Panc1 (cell line): ENCODE measurements at regions not wholly inside any gene's neighbourhood (a gene's known extent, or its start where the extent isn't known, plus 50 kb on each side); places are given as distances from the start of the nearest gene placed in this dataset.

Experiments used
- ATAC-seq: fragments of 200-7000 bp; cut with Tn5 transposase; 2 replicates; pipeline ENCODE4 v1.9.1; 2020; ENCODE audit warnings: mild to moderate bottlenecking, moderate library complexity
- BruUV-seq: library from RNA; stranded (reverse); fragments of 400-500 nt; replicated peaks from 2 replicates; lab custom pipeline; 2021; lab: Mats Ljungman, UMichigan
- CTCF ChIA-PET: fragments of 300-600 bp; sonication (Branson Sonifier 250); formaldehyde crosslinking; loops from one replicate; lab custom pipeline; 2022; ENCODE audit warnings: antibody characterized with exemption; lab: Charles Lee
- POLR2A ChIA-PET: fragments of 300-600 bp; sonication (Branson Sonifier 250); formaldehyde crosslinking; loops from one replicate; lab custom pipeline; 2022; ENCODE audit warnings: antibody characterized with exemption; lab: Charles Lee
- DNase-seq: peaks from one replicate; pipeline ENCODE4 v3.0.0-alpha.2; 2010; ENCODE audit warnings: low read depth, low spot score
- H3K27ac ChIP-seq: 2 replicates; pipeline ENCODE4 v1.5.1; 2011; ENCODE audit warnings: mild to moderate bottlenecking, low read length, inconsistent platforms
- H3K27me3 ChIP-seq: fragments of 200-500 bp; sonication (Bioruptor generic); 2 replicates; pipeline ENCODE4 v1.6.0; 2014; ENCODE audit warnings: low read length, inconsistent platforms; ENCODE audit not compliant: control insufficient read depth, insufficient read depth
- H3K36me3 ChIP-seq: fragments of 200-500 bp; sonication (Bioruptor generic); 2 replicates; pipeline ENCODE4 v1.5.1; 2014; ENCODE audit warnings: inconsistent platforms, mild to moderate bottlenecking, low read length, moderate library complexity; ENCODE audit not compliant: control insufficient read depth, insufficient read depth
- H3K4me1 ChIP-seq: 2 replicates; pipeline ENCODE4 v1.5.1; 2011; ENCODE audit warnings: inconsistent platforms, mild to moderate bottlenecking, low read length, moderate library complexity; ENCODE audit not compliant: control insufficient read depth, insufficient read depth
- H3K4me3 ChIP-seq, 2 experiments: 2 replicates each; pipeline ENCODE4 v1.5.1; 2011 to 2012; ENCODE audit warnings: low read depth in 2 of 2, low read length in 2 of 2, mild to moderate bottlenecking in 2 of 2, inconsistent platforms in 1 of 2, moderate library complexity in 1 of 2
- H3K9me3 ChIP-seq: fragments of 200-500 bp; sonication (Bioruptor generic); 2 replicates; pipeline ENCODE4 v1.5.1; 2014; ENCODE audit warnings: low read depth, mild to moderate bottlenecking, inconsistent platforms, low read length, moderate library complexity; ENCODE audit not compliant: control insufficient read depth, insufficient read depth
- POLR2AphosphoS5 ChIP-seq: IDR thresholded peaks from 2 replicates; pipeline ENCODE4 v1.6.1; 2012; ENCODE audit warnings: mild to moderate bottlenecking, low read depth, low read length, moderate library complexity
- REST ChIP-seq, 2 experiments: IDR thresholded peaks; 2 replicates each; pipeline ENCODE4 v1.6.1; 2011 to 2012; ENCODE audit warnings: low read depth in 2 of 2, control low read depth in 1 of 2, low read length in 1 of 2, mild to moderate bottlenecking in 1 of 2, moderate library complexity in 1 of 2; ENCODE audit not compliant: insufficient read depth in 1 of 2
- SIN3A ChIP-seq: IDR thresholded peaks from 2 replicates; pipeline ENCODE4 v1.6.1; 2012; ENCODE audit warnings: low read depth, mild to moderate bottlenecking, low read length, moderate library complexity, borderline replicate concordance; ENCODE audit not compliant: insufficient read depth
- TCF7L2 ChIP-seq: IDR thresholded peaks from 2 replicates; pipeline ENCODE4 v1.6.1; 2011; ENCODE audit warnings: mild to moderate bottlenecking, low read depth, low read length, inconsistent platforms
- in situ Hi-C: cut with HindIII; loops from 2 replicates; pipeline ENCODE4 v1.10.0; 2016; ENCODE audit warnings: low sequenced_read_pairs, low pct_unique_long_range_greater_than_20kb
- intact Hi-C: fragments of 100-400 bp; cut with micrococcal nuclease; formaldehyde crosslinking; loops from one replicate; pipeline ENCODE4 v1.10.0; 2022; ENCODE audit not compliant: unreplicated experiment
- TF ChIP-seq, protein P1 (sequence below): fragments of 450-650 bp; IDR thresholded peaks from 2 replicates; pipeline ENCODE4 v1.5.1; 2017; ENCODE audit warnings: mild to moderate bottlenecking

- no TSS peak for BruUV-seq
- TF ChIP-seq SIN3A (no peak), POLR2AphosphoS5 (no peak), TCF7L2 (no peak), REST (IDR thresholded peaks at IDR 0.05; ENCODE audit: insufficient read depth in 1 of 2, low read depth in 2 of 2, low read length in 1 of 2) (no peak)
- TF ChIP-seq, protein P1, sequence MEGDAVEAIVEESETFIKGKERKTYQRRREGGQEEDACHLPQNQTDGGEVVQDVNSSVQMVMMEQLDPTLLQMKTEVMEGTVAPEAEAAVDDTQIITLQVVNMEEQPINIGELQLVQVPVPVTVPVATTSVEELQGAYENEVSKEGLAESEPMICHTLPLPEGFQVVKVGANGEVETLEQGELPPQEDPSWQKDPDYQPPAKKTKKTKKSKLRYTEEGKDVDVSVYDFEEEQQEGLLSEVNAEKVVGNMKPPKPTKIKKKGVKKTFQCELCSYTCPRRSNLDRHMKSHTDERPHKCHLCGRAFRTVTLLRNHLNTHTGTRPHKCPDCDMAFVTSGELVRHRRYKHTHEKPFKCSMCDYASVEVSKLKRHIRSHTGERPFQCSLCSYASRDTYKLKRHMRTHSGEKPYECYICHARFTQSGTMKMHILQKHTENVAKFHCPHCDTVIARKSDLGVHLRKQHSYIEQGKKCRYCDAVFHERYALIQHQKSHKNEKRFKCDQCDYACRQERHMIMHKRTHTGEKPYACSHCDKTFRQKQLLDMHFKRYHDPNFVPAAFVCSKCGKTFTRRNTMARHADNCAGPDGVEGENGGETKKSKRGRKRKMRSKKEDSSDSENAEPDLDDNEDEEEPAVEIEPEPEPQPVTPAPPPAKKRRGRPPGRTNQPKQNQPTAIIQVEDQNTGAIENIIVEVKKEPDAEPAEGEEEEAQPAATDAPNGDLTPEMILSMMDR = no peak
- in situ Hi-C loops = no loop called here
- DNase-seq (no peak), ATAC-seq (no peak)
- H3K9me3 ChIP-seq = no peaks in the 10 kb centered on the region
- H3K27ac ChIP-seq = no peak overlapping the region
- POLR2A ChIA-PET = no interaction called here
- CTCF ChIA-PET = no interaction called here
- intact Hi-C loops = no loop called here
- H3K4me3 ChIP-seq = no peak overlapping the region
- H3K36me3 ChIP-seq = no peaks in the 10 kb centered on the region
- no peaks in the 10 kb centered on the region; the same call in 1 of the 2 replicates for H3K4me1 ChIP-seq
- no peaks in the 10 kb centered on the region for H3K27me3 ChIP-seq
These were observed 96.3 kb downstream of the PLXNA1 start for GRCh38 chr3:127079211-127079610.

DNA sequence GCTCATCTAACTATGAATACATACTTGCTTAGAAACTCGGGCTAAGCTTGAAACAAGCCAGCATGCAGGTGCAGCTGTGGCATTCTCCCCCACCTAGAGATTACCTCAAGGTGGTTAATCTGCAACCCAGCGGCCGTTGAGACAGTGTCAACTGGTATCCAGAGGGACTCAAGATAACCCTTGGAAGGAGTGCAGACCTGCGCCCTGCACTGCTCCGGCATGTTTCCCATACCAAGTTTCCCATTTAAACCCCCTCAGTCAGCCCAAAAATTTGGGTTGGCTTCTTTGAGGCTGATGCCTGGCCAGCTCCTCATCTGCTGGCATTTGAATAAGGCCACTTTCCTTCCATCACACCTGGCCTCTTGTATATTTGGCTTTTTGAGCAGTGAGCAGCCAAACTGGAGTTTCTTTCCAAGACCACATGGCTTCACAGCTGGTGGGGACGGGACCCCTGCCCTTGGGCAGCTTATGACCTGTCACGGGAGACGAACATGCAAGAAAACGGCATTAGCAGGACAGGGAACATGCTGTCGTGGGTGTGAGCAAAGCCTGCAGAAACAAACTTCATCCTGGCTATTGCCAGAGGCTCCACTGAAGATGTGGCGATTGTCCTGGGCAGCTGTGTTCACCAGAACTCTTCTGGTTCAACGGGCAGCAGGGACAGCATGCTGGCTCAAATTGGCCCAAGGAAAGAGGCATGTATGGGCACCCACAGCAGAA is 98.2 kb downstream of the PLXNA1 start:
- POLR2A ChIA-PET = interaction anchor here (0.6 kb wide), 1 partner anchor 339 kb away, joined by 3 read pairs; no protein-coding TSS in a partner anchor
- no peaks in the 10 kb centered on the region for H3K27me3 ChIP-seq
- ATAC-seq (no peak), DNase-seq (no peak)
- H3K9me3 ChIP-seq = no peaks in the 10 kb centered on the region
- no peaks in the 10 kb centered on the region for H3K4me1 ChIP-seq
- in situ Hi-C loops = no loop called here
- CTCF ChIA-PET = no interaction called here
- H3K36me3 ChIP-seq = no peaks in the 10 kb centered on the region
- BruUV-seq = no TSS peak
- TF ChIP-seq POLR2AphosphoS5 = no peak
- TF ChIP-seq TCF7L2 = no peak
- TF ChIP-seq, protein P1 = no peak
- TF ChIP-seq SIN3A = no peak
- TF ChIP-seq REST (IDR thresholded peaks at IDR 0.05; ENCODE audit: insufficient read depth in 1 of 2, low read depth in 2 of 2, low read length in 1 of 2) = no peak
- intact Hi-C loops = no loop called here
- no peak overlapping the region for H3K27ac ChIP-seq
- H3K4me3 ChIP-seq = no peak overlapping the region
